SK-N-SH treated with all-trans-retinoic acid at 6 μM for 48 hours (cell line): ENCODE measurements at regions not wholly inside any gene's neighbourhood (a gene's known extent, or its start where the extent isn't known, plus 50 kb on each side); places are given as distances from the start of the nearest gene placed in this dataset.

ENCODE experiments used
- ATAC-seq: fragments of 200-7000 bp; cut with Tn5 transposase; 3 replicates; pipeline ENCODE4 v1.9.1; 2020; ENCODE audit warnings: mild to moderate bottlenecking, moderate library complexity
- ARNTL ChIP-seq: fragments of 450-650 bp; formaldehyde crosslinking; IDR thresholded peaks from 2 replicates; pipeline ENCODE4 v1.5.0; 2020; ENCODE audit warnings: low read depth, mild to moderate bottlenecking, moderate library complexity, borderline replicate concordance
- BACH2 ChIP-seq: fragments of 250-450 bp; sonication (Bioruptor Pico); IDR thresholded peaks from 2 replicates; pipeline ENCODE4 v1.9.0; 2021; ENCODE audit warnings: mild to moderate bottlenecking, borderline replicate concordance
- CREB5 ChIP-seq: fragments of 250-450 bp; sonication (Bioruptor Pico); IDR thresholded peaks from 2 replicates; pipeline ENCODE4 v1.5.1; 2020; ENCODE audit warnings: low read depth, mild to moderate bottlenecking, moderate library complexity
- CSDC2 ChIP-seq: fragments of 250-450 bp; sonication (Bioruptor Pico); IDR thresholded peaks from 2 replicates; pipeline ENCODE4 v1.5.0; 2020; ENCODE audit warnings: mild to moderate bottlenecking, moderate library complexity
- CSRNP3 ChIP-seq: fragments of 250-450 bp; sonication (Bioruptor Pico); IDR thresholded peaks from 2 replicates; pipeline ENCODE4 v1.5.1; 2021; ENCODE audit warnings: mild to moderate bottlenecking, moderate library complexity
- ESRRG ChIP-seq: fragments of 250-450 bp; sonication (Bioruptor Pico); IDR thresholded peaks from 2 replicates; pipeline ENCODE4 v1.6.1; 2021; ENCODE audit warnings: mild to moderate bottlenecking
- GLIS3 ChIP-seq: fragments of 250-450 bp; sonication (Bioruptor Pico); IDR thresholded peaks from 2 replicates; pipeline ENCODE4 v1.5.0; 2020; ENCODE audit warnings: mild to moderate bottlenecking, moderate library complexity
- ISL1 ChIP-seq: fragments of 250-450 bp; sonication (Bioruptor Pico); IDR thresholded peaks from 2 replicates; pipeline ENCODE4 v2.1.2; 2022; ENCODE audit warnings: mild to moderate bottlenecking, moderate library complexity
- OSR1 ChIP-seq: fragments of 250-450 bp; sonication (Bioruptor Pico); IDR thresholded peaks from 2 replicates; pipeline ENCODE4 v1.8.0; 2022; ENCODE audit warnings: moderate library complexity, mild to moderate bottlenecking, inconsistent platforms
- POU6F1 ChIP-seq: fragments of 250-450 bp; sonication (Bioruptor Pico); IDR thresholded peaks from 2 replicates; pipeline ENCODE4 v1.8.0; 2021; ENCODE audit warnings: low read depth, mild to moderate bottlenecking, moderate library complexity, borderline replicate concordance
- PPARA ChIP-seq: fragments of 250-450 bp; sonication (Bioruptor Pico); IDR thresholded peaks from 2 replicates; pipeline ENCODE4 v1.5.0; 2020; ENCODE audit warnings: mild to moderate bottlenecking, borderline replicate concordance
- RARB ChIP-seq: fragments of 250-450 bp; sonication (Bioruptor Pico); IDR thresholded peaks from 2 replicates; pipeline ENCODE4 v1.8.0; 2021; ENCODE audit warnings: mild to moderate bottlenecking, moderate library complexity
- SNAI2 ChIP-seq: fragments of 250-450 bp; sonication (Bioruptor Pico); IDR thresholded peaks from 2 replicates; pipeline ENCODE4 v1.5.0; 2020; ENCODE audit warnings: mild to moderate bottlenecking, moderate library complexity
- TOX ChIP-seq: fragments of 250-450 bp; sonication (Bioruptor Pico); IDR thresholded peaks from 2 replicates; pipeline ENCODE4 v1.8.0; 2021; ENCODE audit warnings: mild to moderate bottlenecking, moderate library complexity, borderline replicate concordance
- ZC3H10 ChIP-seq: fragments of 250-450 bp; sonication (Bioruptor Pico); IDR thresholded peaks from 2 replicates; pipeline ENCODE4 v1.5.1; 2021; ENCODE audit warnings: mild to moderate bottlenecking, moderate library complexity
- ZFP30 ChIP-seq: fragments of 450-650 bp; formaldehyde crosslinking; IDR thresholded peaks from 2 replicates; pipeline ENCODE4 v1.5.0; 2022; ENCODE audit warnings: mild to moderate bottlenecking, moderate library complexity
- ZNF70 ChIP-seq: fragments of 450-650 bp; formaldehyde crosslinking; IDR thresholded peaks from 2 replicates; pipeline ENCODE4 v1.5.0; 2020; ENCODE audit warnings: mild to moderate bottlenecking, moderate library complexity
- ZNF8 ChIP-seq: fragments of 450-650 bp; formaldehyde crosslinking; IDR thresholded peaks from 2 replicates; pipeline ENCODE4 v1.5.0; 2020; ENCODE audit warnings: mild to moderate bottlenecking, moderate library complexity
- TF ChIP-seq, protein P1 (sequence below): fragments of 250-450 bp; sonication (Bioruptor Pico); IDR thresholded peaks from 2 replicates; pipeline ENCODE4 v1.5.0; 2020; ENCODE audit warnings: mild to moderate bottlenecking, moderate library complexity
- TF ChIP-seq, protein P2 (sequence below): fragments of 250-450 bp; sonication (Bioruptor Pico); IDR thresholded peaks from 2 replicates; pipeline ENCODE4 v1.8.0; 2020; ENCODE audit warnings: mild to moderate bottlenecking, moderate library complexity, borderline replicate concordance

- TF ChIP-seq ZFP30 (no peak), TOX (CRISPR knock-in tag) (no peak), GLIS3 (CRISPR knock-in tag) (no peak), OSR1 (CRISPR knock-in tag) (no peak), ZC3H10 (no peak), PPARA (no peak), POU6F1 (CRISPR knock-in tag) (no peak), BACH2 (no peak), CSRNP3 (CRISPR knock-in tag) (no peak), ZNF8 (CRISPR knock-in tag) (no peak)
- TF ChIP-seq, protein P1, sequence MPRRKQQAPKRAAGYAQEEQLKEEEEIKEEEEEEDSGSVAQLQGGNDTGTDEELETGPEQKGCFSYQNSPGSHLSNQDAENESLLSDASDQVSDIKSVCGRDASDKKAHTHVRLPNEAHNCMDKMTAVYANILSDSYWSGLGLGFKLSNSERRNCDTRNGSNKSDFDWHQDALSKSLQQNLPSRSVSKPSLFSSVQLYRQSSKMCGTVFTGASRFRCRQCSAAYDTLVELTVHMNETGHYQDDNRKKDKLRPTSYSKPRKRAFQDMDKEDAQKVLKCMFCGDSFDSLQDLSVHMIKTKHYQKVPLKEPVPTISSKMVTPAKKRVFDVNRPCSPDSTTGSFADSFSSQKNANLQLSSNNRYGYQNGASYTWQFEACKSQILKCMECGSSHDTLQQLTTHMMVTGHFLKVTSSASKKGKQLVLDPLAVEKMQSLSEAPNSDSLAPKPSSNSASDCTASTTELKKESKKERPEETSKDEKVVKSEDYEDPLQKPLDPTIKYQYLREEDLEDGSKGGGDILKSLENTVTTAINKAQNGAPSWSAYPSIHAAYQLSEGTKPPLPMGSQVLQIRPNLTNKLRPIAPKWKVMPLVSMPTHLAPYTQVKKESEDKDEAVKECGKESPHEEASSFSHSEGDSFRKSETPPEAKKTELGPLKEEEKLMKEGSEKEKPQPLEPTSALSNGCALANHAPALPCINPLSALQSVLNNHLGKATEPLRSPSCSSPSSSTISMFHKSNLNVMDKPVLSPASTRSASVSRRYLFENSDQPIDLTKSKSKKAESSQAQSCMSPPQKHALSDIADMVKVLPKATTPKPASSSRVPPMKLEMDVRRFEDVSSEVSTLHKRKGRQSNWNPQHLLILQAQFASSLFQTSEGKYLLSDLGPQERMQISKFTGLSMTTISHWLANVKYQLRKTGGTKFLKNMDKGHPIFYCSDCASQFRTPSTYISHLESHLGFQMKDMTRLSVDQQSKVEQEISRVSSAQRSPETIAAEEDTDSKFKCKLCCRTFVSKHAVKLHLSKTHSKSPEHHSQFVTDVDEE: no peak
- TF ChIP-seq, protein P2, sequence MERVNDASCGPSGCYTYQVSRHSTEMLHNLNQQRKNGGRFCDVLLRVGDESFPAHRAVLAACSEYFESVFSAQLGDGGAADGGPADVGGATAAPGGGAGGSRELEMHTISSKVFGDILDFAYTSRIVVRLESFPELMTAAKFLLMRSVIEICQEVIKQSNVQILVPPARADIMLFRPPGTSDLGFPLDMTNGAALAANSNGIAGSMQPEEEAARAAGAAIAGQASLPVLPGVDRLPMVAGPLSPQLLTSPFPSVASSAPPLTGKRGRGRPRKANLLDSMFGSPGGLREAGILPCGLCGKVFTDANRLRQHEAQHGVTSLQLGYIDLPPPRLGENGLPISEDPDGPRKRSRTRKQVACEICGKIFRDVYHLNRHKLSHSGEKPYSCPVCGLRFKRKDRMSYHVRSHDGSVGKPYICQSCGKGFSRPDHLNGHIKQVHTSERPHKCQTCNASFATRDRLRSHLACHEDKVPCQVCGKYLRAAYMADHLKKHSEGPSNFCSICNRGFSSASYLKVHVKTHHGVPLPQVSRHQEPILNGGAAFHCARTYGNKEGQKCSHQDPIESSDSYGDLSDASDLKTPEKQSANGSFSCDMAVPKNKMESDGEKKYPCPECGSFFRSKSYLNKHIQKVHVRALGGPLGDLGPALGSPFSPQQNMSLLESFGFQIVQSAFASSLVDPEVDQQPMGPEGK (CRISPR knock-in tag): no peak
- ATAC-seq: no peak
Observed at GRCh38 chr10:83892737-83893136, 246.6 kb upstream of the GHITM start.

DNA sequence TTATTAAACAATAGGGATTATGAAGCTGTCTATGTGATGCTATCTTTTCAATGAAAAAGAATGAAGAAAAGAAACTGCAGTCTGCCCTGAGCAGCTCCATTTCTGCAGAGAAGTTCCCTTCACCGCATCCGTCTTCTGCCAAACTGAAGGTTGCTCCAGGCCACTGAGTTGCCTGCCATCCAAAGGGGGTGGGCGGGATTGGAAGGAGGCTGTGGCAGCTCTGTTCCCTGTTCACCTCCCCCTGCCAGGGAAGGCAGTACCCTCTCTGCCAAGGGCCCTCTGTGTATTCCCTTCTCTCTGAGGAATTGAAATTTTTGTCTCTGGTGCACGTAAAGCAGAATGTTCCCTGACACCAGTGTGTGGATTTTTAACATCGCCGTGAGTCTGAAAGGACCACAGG lies 243.1 kb upstream of the GHITM start:
- TF ChIP-seq ESRRG (CRISPR knock-in tag) (no peak), CREB5 (CRISPR knock-in tag) (no peak), SNAI2 (CRISPR knock-in tag) (no peak)
- TF ChIP-seq, all 23 proteins: peak for 0

DNA sequence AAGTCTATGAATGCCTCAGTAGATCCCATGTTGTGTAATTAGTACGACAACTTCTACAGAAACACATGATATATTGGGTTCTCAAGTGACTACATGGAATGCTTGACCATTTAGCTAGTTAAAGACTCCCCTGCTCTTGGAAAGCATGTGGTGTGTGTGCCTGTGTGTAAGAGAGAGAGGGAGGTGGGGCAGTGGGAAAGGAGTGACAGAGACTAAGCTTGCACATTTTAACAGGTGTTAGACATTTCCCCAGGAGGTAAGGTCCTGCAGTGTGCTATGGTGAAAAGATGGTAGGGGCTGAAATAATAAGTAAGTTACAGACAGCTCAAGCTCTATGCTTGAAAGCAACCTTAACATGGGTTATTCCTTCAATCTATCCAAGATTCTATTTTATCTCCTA lies 241.7 kb upstream of the GHITM start:
- ATAC-seq: no peak
- no peak for TF ChIP-seq ZNF70 (CRISPR knock-in tag)
- no peak for TF ChIP-seq ZNF8 (CRISPR knock-in tag)
- no peak for TF ChIP-seq PPARA
- no peak for TF ChIP-seq ISL1 (CRISPR knock-in tag)
- TF ChIP-seq GLIS3 (CRISPR knock-in tag): no peak
- no peak for TF ChIP-seq POU6F1 (CRISPR knock-in tag)
- TF ChIP-seq, protein P1: no peak
- TF ChIP-seq CSRNP3 (CRISPR knock-in tag): no peak
- no peak for TF ChIP-seq RARB (CRISPR knock-in tag)
- TF ChIP-seq CSDC2 (CRISPR knock-in tag): no peak
- no peak for TF ChIP-seq OSR1 (CRISPR knock-in tag)
- no peak for TF ChIP-seq SNAI2 (CRISPR knock-in tag)
- no peak for TF ChIP-seq ARNTL (CRISPR knock-in tag)
- TF ChIP-seq, protein P2 (CRISPR knock-in tag): no peak

More for the DNA sequence above, 243.1 kb upstream of the GHITM start:
- ATAC-seq: no peak
